Stimulated activated naive CD8-positive, alpha-beta T cell treated with anti-CD3 and anti-CD28 coated beads, Interleukin-15, Interleukin-2, amounts not matched to agents 100 ng/mL and 50 ng/mL, for 24 hours (primary cell): ENCODE measurements at regions not wholly inside any gene's neighbourhood (a gene's known extent, or its start where the extent isn't known, plus 50 kb on each side); places are given as distances from the start of the nearest gene placed in this dataset.

Source experiments
- H3K27ac Mint-ChIP-seq: one replicate; pipeline ENCODE4 v1.8.0; 2021; ENCODE audit warnings: mild to moderate bottlenecking, mixed read lengths
- H3K27me3 Mint-ChIP-seq: one replicate; pipeline ENCODE4 v1.8.0; 2021; ENCODE audit warnings: mixed read lengths
- H3K36me3 Mint-ChIP-seq: one replicate; pipeline ENCODE4 v1.8.0; 2021; ENCODE audit warnings: low read depth, mixed read lengths
- H3K4me1 Mint-ChIP-seq: one replicate; pipeline ENCODE4 v1.8.0; 2021; ENCODE audit warnings: low read depth, mixed read lengths
- H3K4me3 Mint-ChIP-seq: one replicate; pipeline ENCODE4 v1.8.0; 2021; ENCODE audit warnings: mild to moderate bottlenecking, mixed read lengths
- H3K9me3 Mint-ChIP-seq: one replicate; pipeline ENCODE4 v1.8.0; 2021; ENCODE audit warnings: mixed read lengths

DNA sequence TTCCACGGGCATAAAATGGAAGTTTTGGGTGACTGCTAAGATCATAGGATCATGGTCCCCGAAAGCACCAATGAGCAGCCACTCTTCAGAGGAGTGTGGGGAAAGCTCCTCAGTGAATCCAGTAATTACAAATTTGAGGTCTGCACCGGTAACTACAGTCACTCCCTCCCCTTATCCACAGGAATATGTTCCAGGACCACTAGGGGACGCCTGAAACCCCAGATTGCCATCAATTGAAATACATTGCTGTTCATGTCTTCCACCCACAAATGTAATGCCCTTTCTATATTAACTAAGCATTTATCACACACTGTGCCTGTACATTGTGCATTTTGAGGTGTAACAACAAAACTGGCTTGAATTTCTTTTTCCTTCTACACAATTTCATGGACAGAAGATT, 447.9 kb upstream of the PFKP start:
- H3K9me3 Mint-ChIP-seq: no peaks in the 10 kb centered on the region
- peaks cover 12% of the 10 kb centered on the region for H3K27me3 Mint-ChIP-seq
- H3K4me3 Mint-ChIP-seq: no peak overlapping the region
- no peaks in the 10 kb centered on the region for H3K36me3 Mint-ChIP-seq
- no peak overlapping the region for H3K27ac Mint-ChIP-seq
- H3K4me1 Mint-ChIP-seq: no peaks in the 10 kb centered on the region

DNA sequence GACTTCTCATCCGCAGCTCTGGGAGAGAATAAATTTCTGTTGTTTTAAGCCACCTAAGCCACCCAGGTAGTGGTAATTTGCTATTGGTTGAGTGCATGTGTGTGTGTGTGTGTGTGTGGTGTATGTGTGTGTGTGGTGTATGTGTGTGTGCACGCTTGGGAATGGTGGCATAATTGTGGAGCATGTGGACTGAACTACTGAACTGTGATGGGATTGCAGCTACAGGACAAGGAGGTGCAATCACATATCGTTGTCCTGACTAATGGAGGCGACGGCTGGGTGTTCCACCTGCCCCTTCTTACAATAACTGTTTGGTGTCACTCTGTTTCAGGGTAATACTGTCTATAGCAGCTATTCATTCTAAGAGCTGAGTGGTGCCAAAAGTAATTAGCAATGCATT, 448.7 kb upstream of the PFKP start:
- H3K4me1 Mint-ChIP-seq: no peaks in the 10 kb centered on the region
- no peak overlapping the region for H3K4me3 Mint-ChIP-seq
- H3K27ac Mint-ChIP-seq: no peak overlapping the region
- H3K9me3 Mint-ChIP-seq: peaks cover under 1% of the 10 kb centered on the region
- H3K27me3 Mint-ChIP-seq: peaks cover 12% of the 10 kb centered on the region
- H3K36me3 Mint-ChIP-seq: no peaks in the 10 kb centered on the region

DNA sequence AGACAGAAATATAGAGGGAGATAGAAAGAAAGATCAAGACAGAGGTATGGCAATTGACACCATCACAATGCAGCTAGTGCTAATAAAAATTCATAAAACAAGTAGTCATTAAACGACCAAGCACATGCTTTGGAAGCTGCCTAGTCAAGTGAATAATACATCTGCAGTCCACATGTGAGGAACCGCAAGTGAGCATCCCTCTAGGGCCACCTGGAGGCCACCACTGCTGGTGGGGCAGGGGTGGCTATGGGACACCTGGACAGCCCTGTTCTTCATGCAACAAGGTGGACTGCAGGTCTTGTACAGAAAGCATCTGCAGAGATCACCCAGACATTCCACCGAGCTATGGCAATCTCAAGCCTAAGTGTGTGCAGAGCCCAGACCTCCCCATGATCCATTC, 451.1 kb upstream of the PFKP start:
- no peak overlapping the region for H3K4me3 Mint-ChIP-seq
- H3K27ac Mint-ChIP-seq: no peak overlapping the region
- no peaks in the 10 kb centered on the region for H3K4me1 Mint-ChIP-seq
- peaks cover 5% of the 10 kb centered on the region for H3K36me3 Mint-ChIP-seq
- peaks cover 5% of the 10 kb centered on the region for H3K9me3 Mint-ChIP-seq
- peaks cover 8% of the 10 kb centered on the region for H3K27me3 Mint-ChIP-seq

DNA sequence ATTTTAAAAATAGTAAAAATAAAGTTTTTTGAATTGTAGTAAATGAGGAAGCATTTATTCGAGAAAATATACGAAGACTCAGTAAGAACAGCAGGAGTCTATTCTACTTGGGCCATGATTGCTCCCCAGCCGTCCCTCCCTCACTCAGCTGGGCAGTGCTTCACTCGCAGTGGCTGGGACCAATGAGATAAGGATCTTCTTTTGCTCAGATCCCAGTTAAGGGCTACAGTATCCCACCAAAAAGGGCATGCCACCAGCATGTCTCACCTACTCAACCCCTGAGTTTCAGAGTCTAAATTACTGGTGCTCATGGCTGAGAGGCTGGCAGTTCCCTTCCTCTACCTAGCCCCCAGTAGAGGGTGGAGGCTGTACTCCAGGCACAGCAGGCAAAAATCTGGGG, 455.7 kb upstream of the PFKP start:
- H3K4me3 Mint-ChIP-seq: no peak overlapping the region
- H3K27ac Mint-ChIP-seq: no peak overlapping the region
- peaks cover 5% of the 10 kb centered on the region for H3K9me3 Mint-ChIP-seq
- no peaks in the 10 kb centered on the region for H3K4me1 Mint-ChIP-seq
- H3K27me3 Mint-ChIP-seq: peaks cover 19% of the 10 kb centered on the region
- peaks cover 5% of the 10 kb centered on the region for H3K36me3 Mint-ChIP-seq

DNA sequence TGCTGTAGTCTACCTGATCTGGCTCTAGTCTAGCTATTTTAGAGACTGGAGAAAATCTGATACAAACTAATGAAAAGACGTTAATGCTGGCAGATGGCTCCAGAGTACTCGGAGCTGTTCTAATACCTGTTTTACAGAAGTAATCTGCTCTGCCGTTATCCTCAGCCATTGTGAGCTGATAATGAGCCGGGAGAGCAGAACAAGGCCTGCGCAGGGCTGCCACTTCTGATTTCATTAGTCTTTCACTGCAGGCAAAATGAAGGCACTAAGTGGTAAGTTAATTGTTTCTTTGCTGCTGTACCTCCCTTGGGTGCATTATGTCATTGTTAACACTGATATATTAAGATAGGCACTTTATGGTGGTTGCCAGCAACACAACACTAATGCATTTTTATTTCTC, 456.4 kb upstream of the PFKP start:
- no peaks in the 10 kb centered on the region for H3K4me1 Mint-ChIP-seq
- no peak overlapping the region for H3K27ac Mint-ChIP-seq
- no peak overlapping the region for H3K4me3 Mint-ChIP-seq

DNA sequence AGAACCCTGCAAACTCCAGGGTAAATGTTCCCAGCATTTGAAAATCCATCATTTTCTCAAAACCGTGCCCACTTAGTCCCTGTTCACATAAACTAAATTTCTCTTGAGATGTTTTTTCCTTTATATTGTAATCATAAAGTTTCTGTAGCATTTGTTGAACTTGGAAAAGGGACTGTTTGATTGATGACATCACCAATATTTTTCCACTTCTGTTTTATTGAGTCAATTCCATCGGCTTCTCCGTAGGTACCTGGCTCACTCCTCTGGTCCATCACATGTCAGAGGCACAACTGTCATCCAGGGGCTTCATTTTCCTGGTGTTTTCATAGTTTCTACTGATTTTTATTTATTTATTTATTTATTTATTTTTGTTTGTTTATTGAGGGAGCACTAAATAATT, 462.5 kb upstream of the PFKP start:
- Mint-ChIP-seq H3K9me3 (peaks cover 3% of the 10 kb centered on the region), H3K36me3 (no peaks in the 10 kb centered on the region), H3K4me1 (no peaks in the 10 kb centered on the region)

More for the DNA sequence above, 456.4 kb upstream of the PFKP start:
- H3K9me3 Mint-ChIP-seq: peaks cover 5% of the 10 kb centered on the region
- H3K36me3 Mint-ChIP-seq: peaks cover 5% of the 10 kb centered on the region
- H3K27me3 Mint-ChIP-seq: peaks cover 19% of the 10 kb centered on the region

DNA sequence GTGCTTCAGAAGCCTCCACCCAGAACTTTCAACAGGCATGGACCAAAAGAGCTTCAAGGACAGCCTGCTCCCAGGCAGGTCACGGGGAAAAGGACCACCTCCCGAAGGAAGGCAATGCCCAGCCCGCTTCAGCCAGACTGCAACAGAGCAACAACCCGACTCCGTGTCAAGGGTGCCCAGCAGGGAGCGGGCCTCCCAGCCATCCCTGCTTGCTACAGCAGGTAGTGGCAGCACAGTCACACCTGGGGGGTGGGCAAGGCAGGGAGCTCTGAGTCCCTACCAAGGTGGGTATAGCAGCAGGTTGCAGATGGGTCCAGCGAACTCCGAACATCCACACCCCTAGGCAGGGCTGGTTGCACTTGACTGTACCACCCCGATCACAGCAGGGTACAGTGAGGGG, 467.8 kb upstream of the PFKP start:
- H3K9me3 Mint-ChIP-seq: no peaks in the 10 kb centered on the region
- no peaks in the 10 kb centered on the region for H3K4me1 Mint-ChIP-seq
- H3K27me3 Mint-ChIP-seq: peaks cover 6% of the 10 kb centered on the region

More for the DNA sequence above, 462.5 kb upstream of the PFKP start:
- Mint-ChIP-seq H3K4me3 (no peak overlapping the region), H3K27ac (no peak overlapping the region), H3K27me3 (peaks cover 16% of the 10 kb centered on the region)

DNA sequence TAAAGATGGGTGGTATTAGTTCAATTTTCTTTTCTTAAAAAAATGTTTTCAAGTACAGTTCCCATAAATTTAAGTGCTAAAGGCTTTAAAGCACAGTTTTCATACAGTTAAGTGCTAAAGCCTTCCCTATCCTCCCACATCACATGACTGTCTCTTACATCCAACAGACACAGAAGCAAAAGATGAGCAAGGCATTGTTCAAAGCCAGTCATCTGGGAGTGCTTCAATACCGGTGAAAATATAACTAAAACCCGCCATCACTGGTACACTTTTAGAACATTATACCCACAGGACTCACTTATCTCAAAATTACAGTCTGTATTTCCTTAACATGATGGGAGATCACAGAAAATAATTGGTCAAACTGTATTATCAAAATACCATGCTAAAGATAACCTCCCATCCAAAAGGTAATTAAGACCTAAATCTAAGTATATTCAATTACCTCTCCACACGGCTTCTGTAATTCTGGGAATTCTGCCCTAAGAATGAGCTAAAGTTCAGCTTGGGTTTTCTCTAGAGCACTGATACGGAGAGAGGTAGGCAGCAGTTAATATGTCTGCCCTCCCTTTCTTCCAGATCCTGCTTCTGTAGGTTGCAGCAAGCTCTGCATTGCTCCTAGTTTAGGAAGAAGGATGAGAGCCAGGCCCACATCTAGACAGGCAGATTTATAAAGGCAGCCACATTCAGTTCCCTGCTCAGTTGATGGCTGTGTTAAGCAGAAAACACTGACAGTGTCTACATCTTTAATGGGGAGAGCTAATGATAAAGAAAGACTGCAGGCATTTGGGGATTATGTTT, 474.8 kb upstream of the PFKP start:
- no peaks in the 10 kb centered on the region for H3K9me3 Mint-ChIP-seq
- no peaks in the 10 kb centered on the region for H3K4me1 Mint-ChIP-seq
- no peak overlapping the region for H3K4me3 Mint-ChIP-seq
- no peaks in the 10 kb centered on the region for H3K36me3 Mint-ChIP-seq
- no peak overlapping the region for H3K27ac Mint-ChIP-seq
- peaks cover 17% of the 10 kb centered on the region for H3K27me3 Mint-ChIP-seq

More for the DNA sequence above, 467.8 kb upstream of the PFKP start:
- no peak overlapping the region for H3K27ac Mint-ChIP-seq
- H3K4me3 Mint-ChIP-seq: no peak overlapping the region
- H3K36me3 Mint-ChIP-seq: no peaks in the 10 kb centered on the region

DNA sequence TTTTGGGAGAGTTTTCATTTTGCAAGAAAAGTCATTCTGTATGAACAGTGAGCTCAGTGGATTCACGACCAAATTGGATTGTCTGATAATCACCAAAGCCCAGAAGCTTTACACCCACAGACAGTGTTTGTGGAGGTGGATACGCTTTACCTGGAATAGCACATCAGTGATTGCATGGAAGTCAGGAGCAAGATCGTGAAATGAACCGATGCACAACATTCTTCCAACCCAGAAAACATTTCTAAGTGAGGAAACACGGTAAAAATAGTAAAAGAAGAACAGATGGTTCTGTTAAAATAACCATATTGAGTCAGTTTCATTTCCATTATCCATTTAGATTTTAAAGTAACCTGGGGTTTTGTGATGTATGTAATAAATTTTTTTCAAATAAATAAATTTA, 478.2 kb upstream of the PFKP start:
- no peak overlapping the region for H3K27ac Mint-ChIP-seq
- no peaks in the 10 kb centered on the region for H3K9me3 Mint-ChIP-seq
- H3K4me3 Mint-ChIP-seq: no peak overlapping the region
- H3K36me3 Mint-ChIP-seq: no peaks in the 10 kb centered on the region
- H3K4me1 Mint-ChIP-seq: no peaks in the 10 kb centered on the region
- peaks cover 17% of the 10 kb centered on the region for H3K27me3 Mint-ChIP-seq

DNA sequence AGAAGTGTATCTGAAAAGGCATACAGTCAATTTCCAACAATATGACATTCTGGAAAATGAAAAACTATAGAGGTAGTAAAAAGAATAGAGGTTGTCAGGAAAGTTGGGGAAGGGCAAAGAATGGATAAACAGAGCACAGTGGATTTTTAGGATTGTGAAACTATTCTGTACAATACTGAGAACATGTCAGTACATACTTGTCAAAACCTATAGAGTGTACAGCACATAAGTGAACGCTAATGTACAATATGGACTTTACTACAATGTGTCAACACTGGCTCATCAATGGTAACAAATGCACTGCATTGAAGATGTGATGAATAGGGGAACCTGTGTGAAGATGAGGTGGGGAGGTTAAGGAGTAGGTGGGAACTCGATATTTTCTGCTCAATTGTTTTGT, 483.0 kb upstream of the PFKP start:
- Mint-ChIP-seq H3K9me3 (no peaks in the 10 kb centered on the region), H3K4me1 (no peaks in the 10 kb centered on the region), H3K36me3 (no peaks in the 10 kb centered on the region), H3K27me3 (peaks cover 16% of the 10 kb centered on the region), H3K27ac (no peak overlapping the region), H3K4me3 (no peak overlapping the region)

DNA sequence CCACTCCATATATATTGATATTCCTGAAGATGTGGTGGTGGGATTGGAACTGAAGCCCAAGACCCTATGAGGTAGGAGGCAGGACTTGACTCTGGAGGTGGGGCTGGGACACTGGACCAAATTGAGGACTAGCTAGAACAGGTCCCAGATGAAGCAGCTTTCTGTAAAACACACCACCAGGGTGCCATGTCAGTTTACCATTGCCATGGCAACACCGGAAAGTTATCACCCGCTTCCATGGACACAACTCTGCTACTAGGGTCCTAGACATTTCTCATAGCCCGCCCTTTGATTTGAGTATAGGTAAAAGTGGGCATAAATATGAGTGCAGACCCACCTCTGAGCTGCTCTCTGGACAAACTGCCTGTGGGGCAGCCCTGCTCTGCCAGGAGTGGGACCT, 490.5 kb upstream of the PFKP start:
- peaks cover 16% of the 10 kb centered on the region for H3K27me3 Mint-ChIP-seq
- H3K9me3 Mint-ChIP-seq: no peaks in the 10 kb centered on the region
- no peak overlapping the region for H3K4me3 Mint-ChIP-seq
- no peaks in the 10 kb centered on the region for H3K36me3 Mint-ChIP-seq
- H3K27ac Mint-ChIP-seq: no peak overlapping the region
- no peaks in the 10 kb centered on the region for H3K4me1 Mint-ChIP-seq

DNA sequence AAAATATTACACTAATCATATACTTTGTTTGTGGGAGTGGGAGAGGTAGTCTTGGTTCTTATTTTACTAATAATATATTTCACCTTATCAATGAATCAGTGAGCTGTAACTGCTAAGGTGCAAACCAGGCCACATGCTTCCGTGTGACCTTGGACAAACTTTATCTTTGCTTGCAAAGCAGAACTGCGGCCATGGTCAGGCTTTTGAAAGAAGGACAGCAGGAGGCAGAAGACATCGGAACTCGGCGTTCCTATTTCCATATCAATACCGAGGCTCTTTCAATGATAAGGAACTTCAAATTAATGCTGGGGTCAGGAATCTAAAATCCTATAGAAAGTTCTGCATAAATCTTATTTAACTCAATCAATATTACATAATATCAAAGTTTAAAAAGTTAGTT, 491.9 kb upstream of the PFKP start:
- H3K4me1 Mint-ChIP-seq: no peaks in the 10 kb centered on the region
- H3K9me3 Mint-ChIP-seq: no peaks in the 10 kb centered on the region
- H3K27me3 Mint-ChIP-seq: peaks cover 16% of the 10 kb centered on the region
- no peaks in the 10 kb centered on the region for H3K36me3 Mint-ChIP-seq
- no peak overlapping the region for H3K27ac Mint-ChIP-seq
- no peak overlapping the region for H3K4me3 Mint-ChIP-seq

DNA sequence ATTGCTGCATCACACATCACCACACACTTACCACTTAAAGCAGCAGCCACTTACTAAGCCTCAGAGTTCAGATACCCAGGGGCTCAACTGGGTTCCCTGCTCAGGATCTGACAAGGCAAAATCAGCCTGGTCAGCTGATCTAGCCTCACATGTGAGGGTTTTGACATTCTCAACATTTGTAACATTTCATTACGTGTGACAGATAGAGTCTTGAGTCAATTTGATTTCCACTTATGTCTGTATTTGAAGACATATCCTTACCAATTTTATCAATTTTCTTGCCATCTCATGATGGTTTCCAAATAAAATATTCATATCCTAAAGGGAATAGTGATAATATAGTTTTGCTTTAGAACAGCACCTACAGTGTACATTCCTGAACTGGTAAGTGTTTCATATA, 494.7 kb upstream of the PFKP start:
- H3K27me3 Mint-ChIP-seq: peaks cover 5% of the 10 kb centered on the region
- H3K9me3 Mint-ChIP-seq: no peaks in the 10 kb centered on the region
- H3K36me3 Mint-ChIP-seq: no peaks in the 10 kb centered on the region
- H3K27ac Mint-ChIP-seq: no peak overlapping the region
- H3K4me1 Mint-ChIP-seq: no peaks in the 10 kb centered on the region
- H3K4me3 Mint-ChIP-seq: no peak overlapping the region

DNA sequence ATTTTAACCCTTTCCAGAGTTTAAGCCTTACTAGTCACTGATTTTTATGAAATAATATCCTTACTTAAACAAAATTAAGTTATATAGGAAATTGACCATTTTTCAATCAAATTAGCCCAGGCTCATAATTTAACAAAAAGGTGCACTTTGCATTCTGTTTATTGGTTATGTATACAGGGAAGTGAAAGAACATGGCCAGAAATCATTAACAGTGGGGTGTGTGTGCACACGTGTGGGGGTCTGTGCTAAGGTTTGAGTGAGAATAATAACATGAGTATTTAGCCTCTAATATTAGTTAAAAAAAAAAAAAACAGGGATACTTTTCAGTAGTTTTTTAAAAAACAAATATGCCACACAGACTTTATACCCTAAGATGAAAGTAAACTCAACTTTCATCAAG, 510.5 kb upstream of the PFKP start:
- Mint-ChIP-seq H3K9me3 (no peaks in the 10 kb centered on the region), H3K4me1 (no peaks in the 10 kb centered on the region), H3K4me3 (no peak overlapping the region), H3K27ac (no peak overlapping the region), H3K36me3 (no peaks in the 10 kb centered on the region), H3K27me3 (peaks cover 3% of the 10 kb centered on the region)

DNA sequence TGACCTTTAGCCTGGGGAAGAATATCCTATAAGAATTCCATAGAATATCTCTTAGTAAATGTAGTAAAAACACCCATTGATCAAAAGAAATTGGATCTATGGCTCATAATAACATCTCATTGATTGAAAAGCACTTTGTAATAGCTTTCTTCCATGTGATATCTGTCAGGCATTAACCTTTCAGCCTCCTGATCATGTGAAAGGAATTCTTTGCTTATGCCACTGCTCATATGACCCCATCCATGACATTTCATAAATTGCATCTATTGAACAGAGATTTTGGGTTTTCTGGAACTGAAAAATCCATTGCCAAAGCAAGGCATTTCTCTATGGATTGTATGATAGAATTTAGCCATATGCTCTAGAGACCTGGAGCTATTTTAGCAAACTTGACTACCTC, 519.3 kb upstream of the PFKP start:
- Mint-ChIP-seq H3K4me3 (no peak overlapping the region), H3K27ac (no peak overlapping the region), H3K9me3 (no peaks in the 10 kb centered on the region), H3K36me3 (no peaks in the 10 kb centered on the region), H3K27me3 (peaks cover 11% of the 10 kb centered on the region), H3K4me1 (peaks cover 3% of the 10 kb centered on the region)

DNA sequence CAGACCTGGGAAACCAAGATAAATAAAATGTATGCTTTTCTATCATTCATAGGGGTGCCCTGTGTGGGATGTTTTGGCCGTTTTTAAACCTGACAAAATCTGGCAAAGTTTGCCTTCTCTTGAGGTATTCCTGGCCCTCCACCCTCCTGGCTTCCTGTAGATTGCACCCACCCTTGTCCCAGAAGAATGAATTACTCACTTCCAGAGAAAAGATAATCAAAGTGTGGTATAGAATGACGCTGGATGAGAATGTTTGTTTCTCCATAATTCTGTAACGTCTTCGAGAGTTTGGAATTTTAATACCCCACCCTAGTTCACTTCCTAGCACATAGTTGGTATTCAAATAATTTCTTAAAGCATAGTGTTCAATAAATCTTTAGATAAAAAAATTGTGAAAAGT, 519.7 kb upstream of the PFKP start:
- no peaks in the 10 kb centered on the region for H3K36me3 Mint-ChIP-seq
- no peaks in the 10 kb centered on the region for H3K9me3 Mint-ChIP-seq
- H3K27ac Mint-ChIP-seq: no peak overlapping the region
- H3K4me3 Mint-ChIP-seq: no peak overlapping the region
- H3K4me1 Mint-ChIP-seq: peaks cover 3% of the 10 kb centered on the region
- H3K27me3 Mint-ChIP-seq: peaks cover 11% of the 10 kb centered on the region
